Stimulated activated effector memory CD8-positive, alpha-beta T cell treated with anti-CD3 and anti-CD28 coated beads, Interleukin-12 subunit alpha, Interleukin-12 subunit beta, amount 100 ng/mL, for 72 hours (primary cell): ENCODE measurements at regions not wholly inside any gene's neighbourhood (a gene's known extent, or its start where the extent isn't known, plus 50 kb on each side); places are given as distances from the start of the nearest gene placed in this dataset.
"Not testable (repeated sequence)": the region's sequence is repeated elsewhere in the genome, so short reads cannot be mapped to it uniquely, and the experiment has no call there.

ENCODE experiments used
- ATAC-seq: fragments of 150-1000 bp; cut with Tn5 transposase; 2 replicates; pipeline ENCODE4 v1.10.0; 2021
- DNase-seq, 2 donors: peaks; one replicate each; pipeline ENCODE4 v3.0.0; 2021 to 2022; ENCODE audit warnings: low spot score in 2 of 2
- H3K27ac Mint-ChIP-seq: one replicate; pipeline ENCODE4 v1.8.0; 2022; ENCODE audit warnings: mild to moderate bottlenecking, mixed read lengths
- H3K36me3 Mint-ChIP-seq: one replicate; pipeline ENCODE4 v1.8.0; 2022; ENCODE audit warnings: mild to moderate bottlenecking, mixed read lengths
- H3K4me1 Mint-ChIP-seq: one replicate; pipeline ENCODE4 v1.8.0; 2022; ENCODE audit warnings: mixed read lengths
- H3K4me3 Mint-ChIP-seq: one replicate; pipeline ENCODE4 v1.8.0; 2022; ENCODE audit warnings: mild to moderate bottlenecking, mixed read lengths
- H3K9me3 Mint-ChIP-seq: one replicate; pipeline ENCODE4 v1.8.0; 2022; ENCODE audit warnings: mixed read lengths

DNA sequence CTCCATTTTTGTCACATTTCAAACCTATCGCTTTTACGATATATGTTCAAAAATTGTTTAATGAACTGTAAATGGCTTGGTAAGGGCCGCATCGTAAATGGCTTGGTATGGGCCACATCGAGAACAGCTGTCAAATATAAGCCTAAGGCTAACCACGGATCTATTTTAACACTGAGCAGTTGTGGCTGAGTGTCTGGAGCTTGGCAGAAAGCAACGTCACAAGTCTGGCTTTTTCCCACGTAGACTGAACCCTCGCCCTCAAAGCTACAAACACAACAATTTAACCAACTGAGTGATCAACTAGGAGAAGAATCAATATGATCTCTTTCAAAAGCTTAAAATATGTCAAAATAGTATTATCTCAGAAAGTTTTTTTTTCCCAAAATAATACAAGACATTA lies 71.4 kb upstream of the PRSS16 start:
- Mint-ChIP-seq H3K27ac (peak overlapping the region; percentile 100), H3K4me3 (peak overlapping the region; percentile 83), H3K4me1 (peaks cover 14% of the 10 kb centered on the region), H3K36me3 (peaks cover 22% of the 10 kb centered on the region), H3K9me3 (no peaks in the 10 kb centered on the region)
- ATAC-seq (no peak), DNase-seq (no peak)

DNA sequence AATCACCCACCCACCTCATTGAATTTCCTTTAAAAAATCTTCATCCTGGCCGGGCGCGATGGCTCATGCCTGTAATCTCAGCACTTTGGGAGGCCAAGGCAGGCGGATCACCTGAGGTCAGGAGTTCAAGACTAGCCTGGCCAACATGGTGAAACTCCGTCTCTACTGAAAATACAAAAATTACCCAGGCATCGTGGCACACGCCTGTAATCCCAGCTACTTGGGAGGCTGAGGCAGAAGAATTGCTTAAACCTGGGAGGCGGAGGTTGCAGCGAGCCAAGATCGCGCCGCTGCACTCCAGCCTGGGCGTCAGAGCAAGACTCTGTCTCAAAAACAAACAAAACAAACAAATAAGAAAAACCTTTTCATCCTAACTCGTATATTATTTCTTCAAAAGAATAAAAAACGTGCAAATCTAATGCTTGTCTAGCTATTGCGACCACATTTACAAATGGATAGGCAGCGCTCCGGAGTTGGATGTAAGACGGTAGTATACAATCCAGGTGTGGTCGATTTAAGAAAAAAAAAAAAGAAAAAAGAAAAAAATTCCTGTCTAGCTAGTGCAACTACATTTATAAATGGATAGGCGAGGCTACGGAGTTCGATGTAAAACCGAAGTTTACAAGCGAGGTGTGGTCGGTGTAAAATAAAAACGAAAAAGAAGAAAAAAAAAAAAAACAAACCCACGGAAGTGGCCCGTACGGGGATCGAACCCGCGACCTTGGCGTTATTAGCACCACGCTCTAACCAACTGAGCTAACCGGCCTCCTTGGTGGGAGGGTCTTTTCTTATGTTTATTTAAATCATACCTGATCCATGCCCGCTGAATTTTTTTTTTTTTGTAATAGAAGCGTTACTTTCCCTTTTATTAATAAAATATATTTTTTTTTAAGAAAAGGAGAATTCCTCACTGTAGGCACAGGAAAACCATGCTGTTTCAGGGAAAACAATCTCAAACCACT lies 70.7 kb upstream of the PRSS16 start:
- Mint-ChIP-seq H3K27ac (peak overlapping the region; percentile 100), H3K4me3 (peak overlapping the region; percentile 83), H3K4me1 (peaks cover 14% of the 10 kb centered on the region), H3K36me3 (peaks cover 22% of the 10 kb centered on the region), H3K9me3 (no peaks in the 10 kb centered on the region)
- ATAC-seq (peak; percentile 47), DNase-seq (peak; percentile 64 to 86)

DNA sequence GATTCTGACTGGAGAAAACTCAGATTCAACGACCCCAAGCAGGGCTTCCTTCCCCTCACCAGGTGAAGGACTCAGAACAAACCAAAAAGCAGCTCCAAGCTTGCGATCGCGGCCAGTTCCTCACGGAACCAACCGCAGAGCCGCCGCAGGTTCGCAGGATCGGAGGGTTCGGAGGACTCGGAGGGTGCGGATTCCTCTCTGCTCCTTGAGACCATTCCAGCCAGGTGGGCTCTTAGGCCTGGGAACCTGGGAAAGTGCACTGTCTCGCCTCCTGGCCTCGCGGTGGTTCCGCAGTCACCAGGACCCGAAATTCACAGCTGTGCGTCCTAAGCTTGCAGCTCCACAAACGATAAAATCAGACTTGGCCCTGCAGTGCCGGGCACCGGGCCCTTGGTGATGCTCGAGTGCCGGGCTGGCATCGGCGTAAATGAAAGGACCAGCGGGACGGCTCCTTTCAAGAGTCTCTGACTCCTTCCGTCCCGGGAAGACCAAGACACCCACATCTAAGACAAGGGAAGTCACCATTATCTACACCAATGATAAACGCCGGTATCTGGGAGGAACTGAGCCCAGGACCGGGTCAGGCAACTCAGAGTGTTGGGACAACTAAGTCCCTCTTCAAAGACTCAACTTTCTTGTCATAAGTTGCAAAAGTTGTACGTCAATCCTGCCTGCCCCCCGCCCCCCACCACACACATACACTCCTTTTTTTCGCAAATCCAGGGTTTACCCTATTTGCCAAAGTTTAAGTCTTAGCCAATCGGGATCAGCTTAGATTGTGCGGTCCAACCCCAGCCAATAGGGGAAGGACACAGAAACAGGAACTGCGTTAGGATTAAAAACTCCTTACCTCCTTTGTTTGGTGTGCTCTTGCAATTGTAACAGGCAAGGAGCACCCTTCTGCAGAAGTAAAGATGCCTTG lies 69.8 kb upstream of the PRSS16 start:
- Mint-ChIP-seq H3K4me3 (peak overlapping the region; percentile 83), H3K9me3 (no peaks in the 10 kb centered on the region), H3K27ac (peak overlapping the region; percentile 100), H3K4me1 (peaks cover 14% of the 10 kb centered on the region), H3K36me3 (peaks cover 22% of the 10 kb centered on the region)
- peak; percentile 59 to 85 for DNase-seq
- peak; percentile 91 for ATAC-seq

DNA sequence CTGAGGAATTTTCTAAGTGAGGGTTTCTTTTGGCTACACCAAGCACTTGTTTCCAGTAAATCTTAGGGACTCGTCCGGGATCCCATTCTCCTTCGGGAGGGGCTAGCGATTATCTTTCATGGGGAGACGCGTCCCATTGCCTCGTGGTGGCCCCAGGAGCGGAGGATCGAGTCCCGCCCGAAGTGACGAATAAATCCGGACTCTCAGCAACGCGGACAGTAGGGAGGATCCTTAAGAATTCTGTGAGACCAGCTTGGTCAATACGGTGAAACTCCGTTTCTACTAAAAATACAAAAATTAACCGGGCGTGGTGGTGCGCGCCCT lies 69.1 kb upstream of the PRSS16 start:
- peak in 1 of 2 donors; percentile 57 for DNase-seq
- peak overlapping the region; percentile 83 for H3K4me3 Mint-ChIP-seq
- no peaks in the 10 kb centered on the region for H3K9me3 Mint-ChIP-seq
- no peak for ATAC-seq
- peak overlapping the region; percentile 100 for H3K27ac Mint-ChIP-seq
- peaks cover 14% of the 10 kb centered on the region for H3K4me1 Mint-ChIP-seq
- H3K36me3 Mint-ChIP-seq: peaks cover 22% of the 10 kb centered on the region

DNA sequence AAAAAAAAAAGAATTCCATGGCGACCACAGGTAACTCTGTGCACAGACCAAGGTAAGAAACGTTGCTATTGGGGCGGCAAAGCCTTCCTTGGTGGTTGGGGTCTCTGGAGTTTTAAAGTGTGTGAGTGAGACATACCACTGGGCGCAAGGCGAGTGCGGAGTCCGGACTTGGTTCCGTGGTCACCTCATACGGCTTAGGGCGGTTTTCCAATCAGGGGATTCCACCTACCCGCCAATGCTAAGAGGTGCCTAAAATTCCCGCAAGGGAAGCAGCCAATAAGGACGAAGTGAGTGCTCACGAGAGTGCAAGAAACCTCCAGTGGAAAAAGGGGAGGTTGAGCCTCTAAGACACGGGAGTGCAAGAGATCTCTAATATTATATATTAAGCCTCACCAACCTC lies 68.6 kb upstream of the PRSS16 start:
- DNase-seq (no peak), ATAC-seq (no peak)
- H3K9me3 Mint-ChIP-seq: no peaks in the 10 kb centered on the region
- H3K4me1 Mint-ChIP-seq: peaks cover 14% of the 10 kb centered on the region
- H3K27ac Mint-ChIP-seq: no peak overlapping the region
- peaks cover 22% of the 10 kb centered on the region for H3K36me3 Mint-ChIP-seq
- H3K4me3 Mint-ChIP-seq: peak overlapping the region; percentile 83

DNA sequence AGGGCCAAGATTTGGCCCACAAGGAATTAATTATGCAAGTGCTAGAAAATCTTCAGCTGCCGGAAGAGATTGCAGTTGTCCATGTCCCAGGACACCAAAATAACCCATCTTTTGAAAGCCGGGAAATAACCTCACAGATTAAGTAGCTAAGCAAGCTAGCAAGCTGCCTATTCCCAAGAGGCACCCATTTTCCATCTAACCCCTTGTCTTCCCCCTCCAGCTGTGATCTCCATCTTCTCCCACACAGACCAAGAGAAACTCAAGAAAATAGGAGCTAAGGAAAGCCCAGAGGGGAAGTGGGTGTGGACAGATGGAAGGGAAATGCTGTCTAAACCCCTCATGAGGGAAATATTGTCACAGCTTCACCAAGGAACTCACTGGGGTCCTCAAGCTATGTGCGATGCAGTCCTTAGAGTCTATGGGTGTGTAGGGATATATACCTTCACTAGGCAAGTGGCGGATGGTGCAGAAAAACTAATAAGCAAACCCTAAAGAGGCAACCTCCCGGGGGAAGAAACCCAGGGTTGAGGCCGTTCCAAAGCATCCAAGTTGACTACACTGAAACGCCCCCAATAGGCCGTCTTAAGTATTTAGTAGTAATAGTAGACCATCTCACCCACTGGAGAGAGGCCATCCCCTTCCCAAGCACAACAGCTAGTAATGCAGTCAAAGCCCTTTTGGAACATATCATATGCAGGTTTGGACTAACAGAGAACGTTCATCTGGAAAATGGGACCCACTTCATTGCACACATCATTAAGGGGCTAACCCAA lies 64.3 kb upstream of the PRSS16 start:
- ATAC-seq: no peak

DNA sequence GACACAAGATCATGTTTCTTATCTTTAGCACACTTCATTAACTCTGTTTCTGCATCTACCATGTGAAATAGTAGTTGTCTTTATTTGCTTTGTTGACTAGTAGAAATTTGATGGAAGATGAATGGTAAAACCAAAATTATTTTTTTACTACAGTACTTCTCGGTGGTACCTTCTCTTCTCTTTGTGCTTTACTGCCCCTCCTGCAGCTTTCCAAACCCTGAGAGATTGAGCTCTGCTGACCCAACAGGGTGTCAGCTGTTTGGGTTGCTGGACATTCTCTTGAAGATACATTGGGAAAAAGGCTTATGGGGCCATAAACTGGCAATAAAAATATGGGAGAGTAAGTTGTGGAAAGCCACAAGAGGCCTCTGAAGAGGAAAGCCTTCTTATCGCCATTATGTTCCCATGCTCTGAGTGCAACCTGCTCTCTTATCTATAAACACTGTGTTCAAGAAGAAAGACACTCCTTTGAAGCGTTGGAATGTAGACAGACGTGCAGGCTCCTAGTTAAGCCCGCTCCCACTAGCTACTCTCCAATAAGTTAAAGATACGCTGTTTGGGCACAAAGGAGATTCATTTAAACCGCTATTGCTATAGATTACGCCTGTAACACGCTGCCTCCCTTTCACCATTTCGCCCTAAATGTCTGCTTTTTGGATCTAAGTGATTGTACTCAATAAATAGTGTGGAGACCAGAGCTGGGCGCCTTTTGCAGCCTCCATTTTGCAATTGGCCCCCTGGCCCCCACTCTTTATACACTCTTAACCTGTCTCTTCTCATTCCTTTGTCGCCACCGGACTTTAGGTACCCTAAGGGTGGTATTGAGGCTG lies 60.1 kb upstream of the PRSS16 start:
- H3K4me1 Mint-ChIP-seq: peaks cover 9% of the 10 kb centered on the region
- peak overlapping the region; percentile 84 for H3K4me3 Mint-ChIP-seq
- no peak for ATAC-seq
- no peaks in the 10 kb centered on the region for H3K36me3 Mint-ChIP-seq
- no peaks in the 10 kb centered on the region for H3K9me3 Mint-ChIP-seq
- H3K27ac Mint-ChIP-seq: peak overlapping the region; percentile 57
- no peak for DNase-seq

More for the DNA sequence above, 64.3 kb upstream of the PRSS16 start:
- peaks cover 7% of the 10 kb centered on the region for H3K4me1 Mint-ChIP-seq
- H3K27ac Mint-ChIP-seq: no peak overlapping the region
- no peak overlapping the region for H3K4me3 Mint-ChIP-seq
- no peaks in the 10 kb centered on the region for H3K9me3 Mint-ChIP-seq
- DNase-seq: no peak
- H3K36me3 Mint-ChIP-seq: no peaks in the 10 kb centered on the region

DNA sequence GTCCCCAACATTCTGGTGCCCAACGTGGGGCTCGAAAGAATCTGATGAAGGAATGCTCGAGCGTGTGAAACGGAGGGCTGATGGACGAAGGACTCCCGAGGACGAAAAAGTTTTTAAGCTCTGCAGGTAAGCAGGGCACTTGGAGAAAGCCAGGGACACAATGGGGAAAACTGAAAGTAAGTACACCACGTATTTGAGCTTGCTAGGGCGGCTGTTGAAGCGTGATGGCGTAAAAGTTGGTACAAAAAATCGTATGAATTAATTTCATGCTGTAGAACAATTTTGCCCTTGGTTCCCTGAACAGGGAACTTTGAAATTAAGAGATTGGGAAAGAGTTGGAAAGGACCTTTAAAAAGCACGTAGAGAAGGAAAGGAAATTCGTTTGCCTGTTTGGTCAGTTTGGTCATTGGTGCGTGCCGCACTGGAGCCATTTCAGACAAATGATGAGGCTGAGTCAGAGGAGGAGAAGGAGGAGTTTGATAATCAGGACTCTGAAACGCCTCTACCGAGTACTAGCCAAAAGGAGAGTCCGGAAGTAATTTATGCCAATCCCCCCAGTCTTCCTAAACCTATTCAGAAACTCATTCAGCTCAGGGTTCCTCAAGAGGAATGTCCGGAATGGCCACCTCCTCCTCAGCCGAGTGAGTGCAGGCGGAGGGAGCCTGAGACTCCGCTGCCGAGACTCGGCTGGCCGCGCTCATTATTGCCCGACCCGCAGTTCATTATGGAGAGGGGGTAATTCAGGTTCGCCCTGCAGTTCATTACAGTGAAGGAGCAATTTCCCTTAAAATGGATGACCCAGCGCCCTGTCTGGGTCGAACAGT lies 59.2 kb upstream of the PRSS16 start:
- DNase-seq (peak; percentile 36 to 81), ATAC-seq (peak; percentile 93)
- Mint-ChIP-seq H3K36me3 (no peaks in the 10 kb centered on the region), H3K9me3 (no peaks in the 10 kb centered on the region), H3K27ac (peak overlapping the region; percentile 57), H3K4me1 (peaks cover 9% of the 10 kb centered on the region), H3K4me3 (peak overlapping the region; percentile 84)

DNA sequence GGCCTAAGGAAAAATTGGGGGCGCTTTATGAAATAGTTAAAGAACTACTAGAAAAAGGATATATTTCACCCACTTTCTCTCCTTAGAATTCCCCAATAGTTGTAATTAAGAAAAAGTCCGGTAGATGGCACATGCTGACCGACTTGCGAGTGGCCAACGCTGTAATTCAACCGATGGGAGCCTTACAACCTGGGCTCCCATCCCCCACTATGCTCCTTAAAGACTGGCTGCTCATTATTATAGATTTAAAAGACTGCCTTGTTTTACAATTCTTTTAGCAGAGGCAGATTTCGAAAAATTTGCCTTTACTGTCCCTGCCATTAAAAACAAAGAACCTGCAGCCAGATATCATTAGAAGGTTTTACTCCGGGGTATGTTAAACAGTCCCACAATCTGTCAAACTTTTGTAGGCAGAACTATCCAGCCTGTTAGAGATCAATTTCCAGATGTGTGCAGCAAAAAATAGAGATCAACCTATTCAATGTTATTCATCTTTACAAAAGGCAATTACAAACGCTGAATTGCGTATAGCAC lies 58.5 kb upstream of the PRSS16 start:
- H3K9me3 Mint-ChIP-seq: no peaks in the 10 kb centered on the region
- DNase-seq: peak in 1 of 2 donors; percentile 18
- peak; percentile 84 for ATAC-seq
- H3K36me3 Mint-ChIP-seq: no peaks in the 10 kb centered on the region
- H3K27ac Mint-ChIP-seq: peak overlapping the region; percentile 57
- H3K4me1 Mint-ChIP-seq: peaks cover 9% of the 10 kb centered on the region
- H3K4me3 Mint-ChIP-seq: peak overlapping the region; percentile 84

DNA sequence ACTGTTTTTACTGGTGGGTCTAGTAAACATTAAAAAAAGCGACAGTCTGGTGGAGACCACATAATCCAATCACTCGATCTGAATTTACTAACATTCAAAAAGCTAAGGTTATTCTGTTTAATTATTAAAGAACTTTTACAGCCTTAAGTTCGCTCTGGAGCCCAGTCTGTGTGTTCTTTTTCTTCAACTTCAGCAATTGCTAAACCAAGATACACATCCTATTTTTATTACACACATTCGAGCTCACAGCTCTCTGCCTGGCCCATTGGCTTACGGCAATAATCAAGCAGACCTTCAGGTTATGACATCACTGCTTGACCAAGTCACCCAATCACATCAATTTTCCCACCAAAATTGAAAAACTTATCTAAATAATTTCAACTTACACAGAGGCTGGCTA lies 57.4 kb upstream of the PRSS16 start:
- Mint-ChIP-seq H3K4me1 (peaks cover 9% of the 10 kb centered on the region), H3K27ac (no peak overlapping the region), H3K4me3 (no peak overlapping the region), H3K36me3 (no peaks in the 10 kb centered on the region), H3K9me3 (no peaks in the 10 kb centered on the region)
- DNase-seq (no peak), ATAC-seq (no peak)

DNA sequence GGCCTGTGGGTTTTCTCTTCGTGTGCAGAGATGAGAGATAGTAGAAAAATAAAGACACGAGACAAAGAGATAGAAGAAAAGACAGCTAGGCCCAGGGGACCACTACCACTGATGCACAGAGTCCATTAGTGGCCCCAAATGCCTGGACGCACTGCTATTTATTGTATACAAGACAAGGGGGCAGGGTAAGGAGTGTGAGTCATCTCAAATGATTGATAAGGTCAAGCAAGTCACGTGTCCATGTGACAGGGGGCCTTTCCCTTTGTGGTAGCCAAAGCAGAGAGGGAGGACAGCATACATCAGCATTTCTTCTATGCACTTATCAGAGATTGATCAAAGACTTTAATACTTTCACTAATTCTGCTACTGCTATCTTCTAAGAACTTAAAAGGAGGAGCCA lies 53.0 kb upstream of the PRSS16 start:
- H3K9me3 Mint-ChIP-seq, H3K4me3 Mint-ChIP-seq, ATAC-seq, H3K4me1 Mint-ChIP-seq, H3K27ac Mint-ChIP-seq, H3K36me3 Mint-ChIP-seq, DNase-seq: not testable (repeated sequence)

DNA sequence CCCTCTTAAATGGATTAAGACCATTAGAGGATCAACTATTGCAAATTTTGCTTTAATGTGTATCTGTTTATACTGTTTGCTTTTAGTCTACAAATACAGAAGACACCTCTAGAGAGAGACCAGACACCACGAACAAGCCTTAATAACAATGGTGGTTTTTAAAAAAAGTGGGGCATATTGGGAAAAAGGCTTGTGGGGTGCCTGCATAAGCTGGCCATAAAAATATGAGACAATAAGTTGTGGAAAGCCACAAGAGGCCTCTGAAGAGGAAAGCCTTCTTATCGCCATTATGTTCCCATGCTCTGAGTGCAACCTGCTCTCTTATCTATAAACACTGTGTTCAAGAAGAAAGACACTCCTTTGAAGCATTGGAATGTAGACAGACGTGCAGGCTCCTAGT lies 52.0 kb upstream of the PRSS16 start:
- not testable (repeated sequence) for H3K27ac Mint-ChIP-seq, H3K36me3 Mint-ChIP-seq, H3K9me3 Mint-ChIP-seq, H3K4me1 Mint-ChIP-seq, H3K4me3 Mint-ChIP-seq, DNase-seq, ATAC-seq
